GM23338 (cell line): ENCODE measurements at regions not wholly inside any gene's neighbourhood (a gene's known extent, or its start where the extent isn't known, plus 50 kb on each side); places are given as distances from the start of the nearest gene placed in this dataset.

ENCODE experiments used
- ATAC-seq: fragments of 200-7000 bp; cut with Tn5 transposase; 3 replicates; pipeline ENCODE4 v1.9.1; 2020
- DNase-seq: peaks from one replicate; pipeline ENCODE4 v3.0.0-alpha.2; 2015; ENCODE audit warnings: low spot score
- H2AFZ ChIP-seq: fragments of 200-600 bp; sonication (generic); 2 replicates; pipeline ENCODE4 v1.8.0; 2016; ENCODE audit warnings: antibody characterized with exemption, mild to moderate bottlenecking, moderate library complexity
- H3F3A ChIP-seq: fragments of 200-600 bp; sonication (generic); replicated peaks from 2 replicates; pipeline ENCODE4 v1.8.0; 2017; ENCODE audit warnings: antibody characterized with exemption, mixed run types, low read depth
- H3K27ac ChIP-seq: fragments of 200-600 bp; sonication (generic); 2 replicates; pipeline ENCODE4 v1.6.1; 2016; ENCODE audit warnings: low read depth
- H3K27me3 ChIP-seq: fragments of 200-600 bp; sonication (generic); 2 replicates; pipeline ENCODE4 v1.8.0; 2016; ENCODE audit warnings: mild to moderate bottlenecking, mixed run types, moderate library complexity; ENCODE audit not compliant: insufficient read depth
- H3K36me3 ChIP-seq: fragments of 200-600 bp; sonication (generic); 2 replicates; pipeline ENCODE4 v1.8.0; 2016; ENCODE audit warnings: mild to moderate bottlenecking; ENCODE audit not compliant: insufficient read depth
- H3K4me1 ChIP-seq: fragments of 200-600 bp; sonication (generic); 2 replicates; pipeline ENCODE4 v1.8.0; 2016; ENCODE audit warnings: mild to moderate bottlenecking, moderate library complexity; ENCODE audit not compliant: insufficient read depth
- H3K4me2 ChIP-seq: fragments of 200-600 bp; sonication (generic); 2 replicates; pipeline ENCODE4 v1.7.1; 2017; ENCODE audit warnings: mixed run types
- H3K4me3 ChIP-seq: fragments of 200-600 bp; sonication (generic); 2 replicates; pipeline ENCODE4 v1.6.1; 2016; ENCODE audit warnings: mixed run types
- H3K79me2 ChIP-seq: fragments of 200-600 bp; sonication (generic); replicated peaks from 2 replicates; pipeline ENCODE4 v1.8.0; 2017; ENCODE audit warnings: mild to moderate bottlenecking; ENCODE audit not compliant: insufficient read depth
- H3K9me2 ChIP-seq: fragments of 200-600 bp; sonication (generic); 2 replicates; pipeline ENCODE4 v1.8.0; 2017; ENCODE audit not compliant: insufficient read depth
- H4K20me1 ChIP-seq: fragments of 200-600 bp; sonication (generic); replicated peaks from 2 replicates; pipeline ENCODE4 v1.8.0; 2017; ENCODE audit warnings: mild to moderate bottlenecking; ENCODE audit not compliant: insufficient read depth
- H3K27ac Mint-ChIP-seq: 2 replicates; pipeline ENCODE4 v1.8.0; 2020; ENCODE audit warnings: inconsistent platforms, mild to moderate bottlenecking, moderate library complexity, mixed read lengths
- H3K27me3 Mint-ChIP-seq: 3 replicates; pipeline ENCODE4 v1.8.0; 2022; ENCODE audit warnings: low read depth, mild to moderate bottlenecking, moderate library complexity, mixed read lengths, inconsistent platforms; ENCODE audit not compliant: insufficient read depth, poor library complexity
- H3K36me3 Mint-ChIP-seq: 3 replicates; pipeline ENCODE4 v1.8.0; 2021; ENCODE audit warnings: low read depth, mild to moderate bottlenecking, inconsistent platforms, moderate library complexity, mixed read lengths
- H3K4me1 Mint-ChIP-seq: 3 replicates; pipeline ENCODE4 v1.8.0; 2020; ENCODE audit warnings: mild to moderate bottlenecking, inconsistent platforms, mixed read lengths
- H3K4me3 Mint-ChIP-seq: 3 replicates; pipeline ENCODE4 v1.8.0; 2021; ENCODE audit warnings: moderate library complexity, mild to moderate bottlenecking, inconsistent platforms, mixed read lengths
- H3K9me3 Mint-ChIP-seq: 3 replicates; pipeline ENCODE4 v1.8.0; 2020; ENCODE audit warnings: moderate library complexity, mild to moderate bottlenecking, inconsistent platforms, mixed read lengths
- CREB1 ChIP-seq: fragments of 250-450 bp; sonication (Bioruptor Pico); IDR thresholded peaks from 2 replicates; pipeline ENCODE4 v1.5.0; 2020; ENCODE audit warnings: low read depth, mild to moderate bottlenecking, moderate library complexity
- EZH2 ChIP-seq: fragments of 200-600 bp; sonication (generic); IDR thresholded peaks from one replicate; pipeline ENCODE4 v1.8.0; 2017; ENCODE audit warnings: antibody characterized with exemption, mild to moderate bottlenecking, low read depth; ENCODE audit not compliant: unreplicated experiment
- EZH2phosphoT487 ChIP-seq: fragments of 200-600 bp; sonication (generic); IDR thresholded peaks from one replicate; pipeline ENCODE4 v1.8.1; 2018; ENCODE audit warnings: antibody characterized with exemption; ENCODE audit not compliant: unreplicated experiment
- JUNB ChIP-seq: IDR thresholded peaks from one replicate; pipeline ENCODE4 v1.6.1; 2016; ENCODE audit warnings: antibody characterized with exemption; ENCODE audit not compliant: unreplicated experiment
- POLR2AphosphoS5 ChIP-seq: IDR thresholded peaks from 2 replicates; pipeline ENCODE4 v1.6.1; 2016; ENCODE audit warnings: antibody characterized with exemption, low read depth
- STAT1 ChIP-seq: IDR thresholded peaks from one replicate; pipeline ENCODE4 v1.6.1; 2016; ENCODE audit warnings: antibody characterized with exemption; ENCODE audit not compliant: unreplicated experiment
- ZNF114 ChIP-seq: fragments of 250-450 bp; sonication (Bioruptor Pico); IDR thresholded peaks from 2 replicates; pipeline ENCODE4 v1.5.0; 2020; ENCODE audit warnings: mild to moderate bottlenecking, moderate library complexity
- ZNF331 ChIP-seq: fragments of 250-450 bp; sonication (Bioruptor Pico); IDR thresholded peaks from 2 replicates; pipeline ENCODE4 v1.5.0; 2020; ENCODE audit warnings: low read depth, mild to moderate bottlenecking, moderate library complexity
- TF ChIP-seq, protein P1 (sequence below): IDR thresholded peaks from 2 replicates; pipeline ENCODE4 v1.6.1; 2016; ENCODE audit warnings: antibody characterized with exemption
- TF ChIP-seq, protein P2 (sequence below): fragments of 250-450 bp; sonication (Bioruptor Pico); IDR thresholded peaks from 2 replicates; pipeline ENCODE4 v1.5.0; 2020; ENCODE audit warnings: mild to moderate bottlenecking, moderate library complexity
- TF ChIP-seq, protein P3 (sequence below), 2 experiments: fragments of 200-600 bp in 1 of 2; sonication (generic) in 1 of 2; conservative IDR thresholded peaks; 2 replicates each; pipeline versions ENCODE4 v1.5.1 to v1.6.1; 2016 to 2017; ENCODE audit warnings: antibody characterized with exemption in 2 of 2, low read depth in 2 of 2, mild to moderate bottlenecking in 2 of 2, moderate library complexity in 1 of 2

- TF ChIP-seq, protein P1, sequence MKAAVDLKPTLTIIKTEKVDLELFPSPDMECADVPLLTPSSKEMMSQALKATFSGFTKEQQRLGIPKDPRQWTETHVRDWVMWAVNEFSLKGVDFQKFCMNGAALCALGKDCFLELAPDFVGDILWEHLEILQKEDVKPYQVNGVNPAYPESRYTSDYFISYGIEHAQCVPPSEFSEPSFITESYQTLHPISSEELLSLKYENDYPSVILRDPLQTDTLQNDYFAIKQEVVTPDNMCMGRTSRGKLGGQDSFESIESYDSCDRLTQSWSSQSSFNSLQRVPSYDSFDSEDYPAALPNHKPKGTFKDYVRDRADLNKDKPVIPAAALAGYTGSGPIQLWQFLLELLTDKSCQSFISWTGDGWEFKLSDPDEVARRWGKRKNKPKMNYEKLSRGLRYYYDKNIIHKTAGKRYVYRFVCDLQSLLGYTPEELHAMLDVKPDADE: no peak
- TF ChIP-seq JUNB (no peak), ZNF331 (CRISPR knock-in tag) (no peak), ZNF114 (CRISPR knock-in tag) (no peak), STAT1 (no peak), EZH2 (no peak)
- TF ChIP-seq, protein P2, sequence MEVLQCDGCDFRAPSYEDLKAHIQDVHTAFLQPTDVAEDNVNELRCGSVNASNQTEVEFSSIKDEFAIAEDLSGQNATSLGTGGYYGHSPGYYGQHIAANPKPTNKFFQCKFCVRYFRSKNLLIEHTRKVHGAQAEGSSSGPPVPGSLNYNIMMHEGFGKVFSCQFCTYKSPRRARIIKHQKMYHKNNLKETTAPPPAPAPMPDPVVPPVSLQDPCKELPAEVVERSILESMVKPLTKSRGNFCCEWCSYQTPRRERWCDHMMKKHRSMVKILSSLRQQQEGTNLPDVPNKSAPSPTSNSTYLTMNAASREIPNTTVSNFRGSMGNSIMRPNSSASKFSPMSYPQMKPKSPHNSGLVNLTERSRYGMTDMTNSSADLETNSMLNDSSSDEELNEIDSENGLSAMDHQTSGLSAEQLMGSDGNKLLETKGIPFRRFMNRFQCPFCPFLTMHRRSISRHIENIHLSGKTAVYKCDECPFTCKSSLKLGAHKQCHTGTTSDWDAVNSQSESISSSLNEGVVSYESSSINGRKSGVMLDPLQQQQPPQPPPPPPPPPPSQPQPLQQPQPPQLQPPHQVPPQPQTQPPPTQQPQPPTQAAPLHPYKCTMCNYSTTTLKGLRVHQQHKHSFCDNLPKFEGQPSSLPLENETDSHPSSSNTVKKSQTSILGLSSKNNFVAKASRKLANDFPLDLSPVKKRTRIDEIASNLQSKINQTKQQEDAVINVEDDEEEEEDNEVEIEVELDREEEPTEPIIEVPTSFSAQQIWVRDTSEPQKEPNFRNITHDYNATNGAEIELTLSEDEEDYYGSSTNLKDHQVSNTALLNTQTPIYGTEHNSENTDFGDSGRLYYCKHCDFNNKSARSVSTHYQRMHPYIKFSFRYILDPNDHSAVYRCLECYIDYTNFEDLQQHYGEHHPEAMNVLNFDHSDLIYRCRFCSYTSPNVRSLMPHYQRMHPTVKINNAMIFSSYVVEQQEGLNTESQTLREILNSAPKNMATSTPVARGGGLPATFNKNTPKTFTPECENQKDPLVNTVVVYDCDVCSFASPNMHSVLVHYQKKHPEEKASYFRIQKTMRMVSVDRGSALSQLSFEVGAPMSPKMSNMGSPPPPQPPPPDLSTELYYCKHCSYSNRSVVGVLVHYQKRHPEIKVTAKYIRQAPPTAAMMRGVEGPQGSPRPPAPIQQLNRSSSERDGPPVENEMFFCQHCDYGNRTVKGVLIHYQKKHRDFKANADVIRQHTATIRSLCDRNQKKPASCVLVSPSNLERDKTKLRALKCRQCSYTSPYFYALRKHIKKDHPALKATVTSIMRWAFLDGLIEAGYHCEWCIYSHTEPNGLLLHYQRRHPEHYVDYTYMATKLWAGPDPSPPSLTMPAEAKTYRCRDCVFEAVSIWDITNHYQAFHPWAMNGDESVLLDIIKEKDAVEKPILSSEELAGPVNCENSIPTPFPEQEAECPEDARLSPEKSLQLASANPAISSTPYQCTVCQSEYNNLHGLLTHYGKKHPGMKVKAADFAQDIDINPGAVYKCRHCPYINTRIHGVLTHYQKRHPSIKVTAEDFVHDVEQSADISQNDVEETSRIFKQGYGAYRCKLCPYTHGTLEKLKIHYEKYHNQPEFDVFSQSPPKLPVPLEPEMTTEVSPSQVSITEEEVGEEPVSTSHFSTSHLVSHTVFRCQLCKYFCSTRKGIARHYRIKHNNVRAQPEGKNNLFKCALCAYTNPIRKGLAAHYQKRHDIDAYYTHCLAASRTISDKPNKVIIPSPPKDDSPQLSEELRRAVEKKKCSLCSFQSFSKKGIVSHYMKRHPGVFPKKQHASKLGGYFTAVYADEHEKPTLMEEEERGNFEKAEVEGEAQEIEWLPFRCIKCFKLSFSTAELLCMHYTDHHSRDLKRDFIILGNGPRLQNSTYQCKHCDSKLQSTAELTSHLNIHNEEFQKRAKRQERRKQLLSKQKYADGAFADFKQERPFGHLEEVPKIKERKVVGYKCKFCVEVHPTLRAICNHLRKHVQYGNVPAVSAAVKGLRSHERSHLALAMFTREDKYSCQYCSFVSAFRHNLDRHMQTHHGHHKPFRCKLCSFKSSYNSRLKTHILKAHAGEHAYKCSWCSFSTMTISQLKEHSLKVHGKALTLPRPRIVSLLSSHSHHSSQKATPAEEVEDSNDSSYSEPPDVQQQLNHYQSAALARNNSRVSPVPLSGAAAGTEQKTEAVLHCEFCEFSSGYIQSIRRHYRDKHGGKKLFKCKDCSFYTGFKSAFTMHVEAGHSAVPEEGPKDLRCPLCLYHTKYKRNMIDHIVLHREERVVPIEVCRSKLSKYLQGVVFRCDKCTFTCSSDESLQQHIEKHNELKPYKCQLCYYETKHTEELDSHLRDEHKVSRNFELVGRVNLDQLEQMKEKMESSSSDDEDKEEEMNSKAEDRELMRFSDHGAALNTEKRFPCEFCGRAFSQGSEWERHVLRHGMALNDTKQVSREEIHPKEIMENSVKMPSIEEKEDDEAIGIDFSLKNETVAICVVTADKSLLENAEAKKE (CRISPR knock-in tag): no peak
Measured at GRCh38 chr13:50459046-50459445, 384.4 kb downstream of the DLEU7 start (continued).

DNA sequence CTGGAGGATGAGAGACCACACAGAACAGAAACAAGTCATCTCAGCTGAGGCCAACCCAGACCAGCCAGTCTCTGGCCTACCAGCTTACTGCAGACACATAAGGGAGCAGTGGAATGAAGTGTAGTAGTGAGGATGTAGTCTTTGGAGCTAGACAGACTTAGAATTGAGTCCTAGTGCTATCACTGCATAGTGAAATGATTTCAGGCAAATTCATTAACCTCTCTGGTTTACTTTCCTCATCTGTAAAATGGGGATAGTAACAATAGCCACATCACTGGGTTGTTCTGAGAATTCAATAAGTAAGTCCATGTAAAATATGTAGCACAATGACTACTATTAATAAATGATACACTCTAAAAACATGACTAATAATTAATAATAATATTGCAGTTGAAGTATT is 383.8 kb downstream of the DLEU7 start:
- DNase-seq (no peak), ATAC-seq (no peak)
- H3K9me2 ChIP-seq: peaks cover 7% of the 10 kb centered on the region; the same call in 1 of the 2 replicates
- H3K9me3 Mint-ChIP-seq: no peaks in the 10 kb centered on the region
- H3K27ac ChIP-seq: no peak overlapping the region
- H3K36me3 Mint-ChIP-seq: no peaks in the 10 kb centered on the region
- no peaks in the 10 kb centered on the region for H3K27me3 Mint-ChIP-seq
- H3K27me3 ChIP-seq: no peaks in the 10 kb centered on the region
- H3K4me3 Mint-ChIP-seq: no peak overlapping the region
- no peaks in the 10 kb centered on the region for H3K79me2 ChIP-seq
- no peaks in the 10 kb centered on the region for H3K36me3 ChIP-seq
- H3F3A ChIP-seq: no peaks in the 10 kb centered on the region
- no peak overlapping the region for H3K4me2 ChIP-seq
- no peaks in the 10 kb centered on the region for H3K4me1 Mint-ChIP-seq
- no peak overlapping the region for H2AFZ ChIP-seq
- H4K20me1 ChIP-seq: peaks cover 2% of the 10 kb centered on the region; the same call in 1 of the 2 replicates
- H3K4me3 ChIP-seq: no peak overlapping the region
- H3K4me1 ChIP-seq: no peaks in the 10 kb centered on the region
- no peak overlapping the region for H3K27ac Mint-ChIP-seq
- TF ChIP-seq EZH2 (no peak), JUNB (no peak), CREB1 (CRISPR knock-in tag) (no peak), POLR2AphosphoS5 (no peak), EZH2phosphoT487 (no peak)
- TF ChIP-seq, protein P3, sequence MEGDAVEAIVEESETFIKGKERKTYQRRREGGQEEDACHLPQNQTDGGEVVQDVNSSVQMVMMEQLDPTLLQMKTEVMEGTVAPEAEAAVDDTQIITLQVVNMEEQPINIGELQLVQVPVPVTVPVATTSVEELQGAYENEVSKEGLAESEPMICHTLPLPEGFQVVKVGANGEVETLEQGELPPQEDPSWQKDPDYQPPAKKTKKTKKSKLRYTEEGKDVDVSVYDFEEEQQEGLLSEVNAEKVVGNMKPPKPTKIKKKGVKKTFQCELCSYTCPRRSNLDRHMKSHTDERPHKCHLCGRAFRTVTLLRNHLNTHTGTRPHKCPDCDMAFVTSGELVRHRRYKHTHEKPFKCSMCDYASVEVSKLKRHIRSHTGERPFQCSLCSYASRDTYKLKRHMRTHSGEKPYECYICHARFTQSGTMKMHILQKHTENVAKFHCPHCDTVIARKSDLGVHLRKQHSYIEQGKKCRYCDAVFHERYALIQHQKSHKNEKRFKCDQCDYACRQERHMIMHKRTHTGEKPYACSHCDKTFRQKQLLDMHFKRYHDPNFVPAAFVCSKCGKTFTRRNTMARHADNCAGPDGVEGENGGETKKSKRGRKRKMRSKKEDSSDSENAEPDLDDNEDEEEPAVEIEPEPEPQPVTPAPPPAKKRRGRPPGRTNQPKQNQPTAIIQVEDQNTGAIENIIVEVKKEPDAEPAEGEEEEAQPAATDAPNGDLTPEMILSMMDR (conservative IDR thresholded peaks at IDR 0.05; ENCODE audit: low read depth in 2 of 2): no peak
- TF ChIP-seq, protein P1: no peak
